Fibroblast of peridontal ligament (primary cell): ENCODE measurements at regions not wholly inside any gene's neighbourhood (a gene's known extent, or its start where the extent isn't known, plus 50 kb on each side); places are given as distances from the start of the nearest gene placed in this dataset.
"Not testable (repeated sequence)": the region's sequence is repeated elsewhere in the genome, so short reads cannot be mapped to it uniquely, and the experiment has no call there.

Experiments
- DNase-seq: peaks from one replicate; pipeline ENCODE4 v3.0.0-alpha.2; 2010; ENCODE audit errors: extremely low read depth

DNA sequence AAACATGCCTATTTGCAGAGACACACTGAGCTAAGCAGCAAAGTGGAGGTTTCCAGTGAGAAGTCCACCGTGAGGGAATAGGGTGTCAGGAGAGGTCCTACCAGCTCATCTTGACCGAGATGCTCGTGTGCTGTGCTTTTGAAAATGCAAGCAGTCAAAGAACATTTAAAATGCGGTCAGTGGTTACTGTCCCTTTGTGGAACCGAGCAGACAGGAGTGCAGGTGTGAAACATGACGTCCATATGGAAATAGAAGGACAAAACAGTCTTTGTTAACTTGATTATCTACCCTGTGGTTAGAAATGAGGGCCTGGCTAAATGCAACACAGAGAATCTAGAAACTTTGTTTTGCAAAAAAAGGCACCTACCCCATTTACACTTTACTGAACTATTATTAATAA is 473.3 kb downstream of the SPATA31A6 start:
- DNase-seq = not testable (repeated sequence)

DNA sequence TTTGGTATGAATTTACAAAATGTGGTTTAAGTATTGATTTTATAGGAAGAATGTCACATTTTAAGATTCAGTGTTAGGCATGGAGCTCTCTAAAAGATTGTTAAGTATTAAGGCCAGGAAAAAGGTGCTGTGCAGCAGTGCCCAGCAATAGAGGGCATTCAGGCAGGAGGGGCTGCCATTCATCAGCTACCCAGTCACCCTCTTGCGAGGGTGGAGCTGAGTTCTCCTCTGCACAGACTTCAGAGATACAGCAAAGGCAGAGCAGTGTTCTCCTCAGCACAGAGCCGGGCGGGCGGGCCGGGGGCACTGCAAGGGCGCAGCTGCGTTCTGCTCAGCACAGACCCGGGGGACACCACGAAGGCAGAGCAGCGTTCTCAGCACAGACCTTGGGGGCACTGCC is 474.0 kb downstream of the SPATA31A6 start:
- not testable (repeated sequence) for DNase-seq

DNA sequence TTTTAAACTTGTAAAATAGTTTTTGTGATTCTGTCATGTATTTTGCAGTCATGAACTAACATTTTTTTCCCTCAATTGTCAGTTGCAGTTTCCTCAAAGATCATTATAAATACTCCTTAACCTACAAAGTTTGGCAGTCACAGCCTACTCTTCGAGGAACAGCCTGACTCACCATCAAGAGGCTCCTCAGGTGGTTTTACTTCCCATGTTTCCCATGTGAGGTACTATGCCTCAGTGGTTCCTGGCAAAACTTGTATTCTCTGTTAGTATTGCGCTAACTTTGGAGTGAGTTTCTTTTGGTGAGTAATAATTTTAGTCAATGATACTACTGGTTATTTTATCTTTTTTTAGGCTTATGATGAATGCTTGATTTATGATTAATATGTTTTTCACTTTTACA is 513.7 kb downstream of the SPATA31A6 start:
- DNase-seq = not testable (repeated sequence)

DNA sequence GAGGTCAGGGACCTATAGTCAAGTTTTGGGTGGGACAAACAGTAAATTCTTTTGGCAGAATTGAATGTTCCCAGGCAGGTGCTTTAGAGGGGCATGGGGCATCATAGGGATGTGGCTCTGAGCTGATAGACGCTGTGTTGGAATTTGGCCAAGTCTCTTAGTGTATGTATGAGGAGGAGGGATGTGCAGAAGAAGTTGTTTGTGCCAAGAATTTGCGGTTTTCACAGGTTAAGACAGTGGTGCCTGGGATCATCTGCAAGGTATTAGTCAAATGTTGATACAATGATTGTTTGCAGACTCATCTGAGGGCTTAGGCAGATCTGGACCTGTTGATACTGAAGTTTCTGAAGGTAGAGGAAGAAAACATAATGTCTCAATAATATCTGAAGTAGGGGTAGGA is 519.4 kb downstream of the SPATA31A6 start:
- not testable (repeated sequence) for DNase-seq

DNA sequence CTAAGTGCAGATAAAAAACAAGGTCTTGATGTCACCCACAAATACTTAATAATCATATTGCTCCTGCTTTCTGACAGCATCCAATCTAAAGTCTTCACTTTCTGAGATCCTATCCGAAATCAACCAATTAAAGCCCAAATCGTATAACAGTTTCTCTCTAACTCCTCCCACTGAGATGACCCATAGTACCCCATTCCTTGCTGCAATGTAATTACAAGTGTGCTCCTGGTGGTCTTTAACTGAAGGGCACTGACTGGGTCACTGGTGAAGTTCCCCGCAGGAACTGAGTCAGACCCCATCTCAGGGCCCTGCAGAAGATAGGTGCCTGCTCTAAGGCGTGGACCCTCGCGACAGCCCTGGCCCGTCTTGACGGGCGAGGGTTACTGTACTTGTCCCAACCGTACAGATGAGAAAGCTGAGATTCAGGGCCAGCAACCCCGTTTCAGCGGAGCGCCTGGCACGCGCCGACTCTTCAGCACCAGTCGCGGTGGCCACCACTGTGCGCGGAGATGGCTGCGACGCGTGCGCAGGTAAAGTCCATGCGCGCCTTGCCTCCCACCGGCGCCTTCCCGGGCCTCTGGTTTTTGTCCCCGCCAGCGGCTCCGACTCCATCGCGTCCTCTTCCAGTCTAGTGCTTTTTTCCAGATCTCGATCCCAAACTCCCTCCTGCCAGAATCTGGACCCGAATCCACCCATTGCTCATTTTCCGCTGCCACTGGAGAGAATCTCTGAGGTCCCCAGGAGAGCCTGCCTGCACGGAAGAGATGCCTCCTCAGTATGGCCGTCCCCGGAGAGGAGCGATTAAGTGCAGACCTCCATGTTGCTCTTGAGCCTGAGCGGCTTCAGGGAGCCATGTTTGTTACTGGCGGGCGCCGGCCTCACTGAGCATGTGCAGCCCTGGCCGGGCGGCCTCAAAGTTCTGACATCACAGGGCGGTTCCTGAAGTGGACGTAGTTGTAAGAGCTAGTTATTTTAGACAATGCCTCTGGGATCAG is 541.7 kb downstream of the SPATA31A6 start:
- DNase-seq = not testable (repeated sequence)

DNA sequence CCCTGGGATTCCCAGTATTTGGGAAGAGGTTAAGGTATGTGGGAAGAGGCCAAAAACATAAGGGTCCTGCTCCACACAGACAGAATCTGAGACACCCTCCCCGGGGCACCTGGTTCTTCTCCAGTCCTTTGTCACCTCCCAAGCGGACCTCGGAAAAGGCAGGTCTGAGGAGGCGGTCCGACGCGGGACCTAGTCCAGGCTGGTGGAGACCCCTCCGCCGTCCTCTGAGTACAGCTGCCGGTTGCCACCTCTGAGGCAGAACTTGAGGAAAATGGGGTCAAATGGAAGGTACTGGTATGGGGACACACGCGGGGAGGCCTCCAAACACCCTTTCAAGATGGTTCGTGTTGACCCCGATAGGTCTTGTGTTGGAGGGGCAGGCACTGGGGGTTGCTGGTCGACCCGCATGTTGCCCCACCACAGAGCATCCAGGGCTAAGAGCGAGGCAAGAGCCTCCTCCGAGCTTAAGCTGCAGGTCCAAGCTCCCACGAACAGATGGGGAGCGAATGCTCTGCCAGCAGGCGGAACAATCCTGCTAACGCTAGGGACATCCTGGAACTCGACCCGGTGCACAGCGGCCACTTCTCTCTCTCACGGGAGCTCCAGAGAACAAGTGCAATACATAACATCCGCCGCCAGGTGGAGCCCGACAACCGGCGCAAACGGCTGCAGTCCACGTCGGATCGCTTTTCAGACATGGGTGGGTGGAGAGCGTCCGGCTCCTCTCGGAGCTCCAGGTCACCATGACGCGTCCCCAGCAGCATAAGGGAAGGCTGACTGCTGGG is 559.8 kb downstream of the SPATA31A6 start:
- peak; percentile 46 for DNase-seq

DNA sequence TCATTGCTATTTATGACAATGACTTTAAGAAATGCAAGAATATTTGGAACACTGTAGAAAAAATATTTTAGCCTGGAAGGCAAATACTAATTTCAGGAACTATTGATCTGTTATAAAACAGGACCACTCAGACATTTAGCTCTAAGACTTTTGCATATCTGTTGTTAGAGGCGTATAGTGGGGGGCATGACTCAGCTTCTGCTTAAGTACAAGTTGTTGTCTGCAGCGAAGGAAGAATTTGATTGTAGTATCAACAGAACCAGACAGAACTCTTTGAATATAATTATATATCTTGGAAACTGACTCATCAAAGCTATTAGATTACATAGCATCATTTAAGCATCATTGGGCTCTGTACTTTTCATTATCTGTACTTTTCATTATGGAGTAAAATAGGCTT is 573.8 kb downstream of the SPATA31A6 start:
- DNase-seq = not testable (repeated sequence)

DNA sequence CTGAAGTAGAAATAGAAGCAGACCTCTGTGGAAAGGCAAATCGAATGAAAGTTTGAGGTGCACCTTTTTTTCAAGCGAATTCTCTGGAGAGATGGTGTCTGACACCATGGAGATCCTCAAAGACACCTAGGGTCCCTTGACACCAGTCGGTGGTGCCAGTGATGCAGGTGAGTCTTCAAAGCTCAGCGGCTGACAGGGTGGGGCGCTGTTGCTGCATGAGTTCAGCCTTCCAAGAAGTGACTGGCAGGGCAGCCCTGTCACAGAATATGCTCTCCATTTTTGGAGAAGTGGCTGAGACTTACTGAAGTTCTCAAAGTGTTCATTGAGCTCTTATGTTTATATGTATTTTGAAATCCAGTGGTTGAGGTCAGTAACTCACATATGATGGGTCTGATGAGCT is 575.9 kb downstream of the SPATA31A6 start:
- not testable (repeated sequence) for DNase-seq

DNA sequence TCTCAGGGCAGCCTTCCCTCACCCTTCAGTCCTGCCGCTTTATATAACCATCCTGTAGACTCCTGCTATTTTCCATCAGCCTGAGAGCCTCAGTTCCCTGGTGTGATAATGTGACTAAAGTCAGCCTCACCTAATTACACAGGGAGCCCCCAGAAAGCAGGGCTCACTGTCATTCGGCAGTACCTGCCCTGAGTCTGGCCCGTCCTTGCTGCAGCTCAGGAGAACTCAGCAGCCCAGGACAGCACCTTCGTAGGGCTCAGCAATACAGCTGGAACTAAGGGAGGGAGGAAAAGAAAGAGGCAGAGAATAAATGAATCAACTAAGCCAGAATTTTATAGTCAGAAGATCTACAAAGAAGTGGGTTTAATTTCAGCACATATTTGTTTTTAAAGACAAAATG is 598.7 kb downstream of the SPATA31A6 start:
- DNase-seq = not testable (repeated sequence)

DNA sequence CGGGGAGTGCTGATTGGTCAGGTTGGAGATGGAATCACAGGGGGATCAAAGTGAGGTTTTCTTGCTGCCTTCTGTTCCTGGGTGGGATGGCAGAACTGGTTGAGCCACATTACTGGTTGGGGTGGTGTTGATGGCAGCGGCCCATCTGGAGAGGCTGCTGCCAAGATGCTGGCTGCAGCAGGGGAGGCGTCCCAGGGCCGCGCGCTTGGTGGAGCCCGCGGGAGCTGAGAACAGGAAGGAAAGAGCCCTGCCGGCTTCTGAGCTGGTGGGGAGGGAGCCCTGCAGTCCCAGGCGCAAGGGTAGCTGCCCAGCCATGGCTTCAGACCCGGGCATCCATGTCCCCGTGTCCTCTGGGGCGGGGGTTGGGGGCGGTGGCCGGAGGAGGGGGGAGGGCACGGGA is 609.3 kb downstream of the SPATA31A6 start:
- not testable (repeated sequence) for DNase-seq

DNA sequence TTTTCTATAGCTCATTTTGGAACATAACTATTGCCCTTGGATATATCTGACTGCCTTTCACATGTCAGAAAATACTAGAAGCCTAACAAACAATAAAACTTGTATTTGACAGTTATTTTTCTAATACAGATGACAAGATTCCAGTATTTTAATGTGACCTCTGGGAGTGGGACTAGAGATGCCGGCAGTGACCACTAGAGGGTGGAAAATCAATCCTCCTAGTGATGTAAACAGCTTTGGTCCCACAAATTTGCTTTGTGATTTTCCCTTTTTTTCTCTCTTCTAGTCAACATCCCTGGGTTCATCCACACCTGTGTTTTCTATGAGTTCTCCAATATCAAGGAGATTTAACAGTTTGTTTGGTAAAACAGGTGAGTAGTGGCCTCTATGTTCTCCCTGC is 615.1 kb downstream of the SPATA31A6 start:
- not testable (repeated sequence) for DNase-seq

DNA sequence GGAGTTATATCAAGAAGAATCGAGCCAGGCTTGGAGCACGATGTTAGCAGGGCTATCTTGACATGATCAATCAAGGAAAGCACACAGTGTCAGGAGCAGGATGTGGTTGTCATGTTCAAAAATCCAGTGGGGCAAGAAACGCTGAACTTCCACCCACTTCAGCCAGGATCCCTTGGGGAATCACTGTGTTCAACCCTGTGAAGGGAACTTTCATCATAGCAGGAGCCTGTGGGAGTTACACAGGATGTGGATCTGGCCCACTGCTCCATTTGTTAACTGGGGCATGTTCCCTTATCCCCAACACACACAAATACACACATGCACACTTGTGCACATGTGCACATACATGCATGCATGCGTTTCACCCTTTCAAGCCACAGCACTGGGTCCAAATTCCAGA is 619.3 kb downstream of the SPATA31A6 start:
- not testable (repeated sequence) for DNase-seq

DNA sequence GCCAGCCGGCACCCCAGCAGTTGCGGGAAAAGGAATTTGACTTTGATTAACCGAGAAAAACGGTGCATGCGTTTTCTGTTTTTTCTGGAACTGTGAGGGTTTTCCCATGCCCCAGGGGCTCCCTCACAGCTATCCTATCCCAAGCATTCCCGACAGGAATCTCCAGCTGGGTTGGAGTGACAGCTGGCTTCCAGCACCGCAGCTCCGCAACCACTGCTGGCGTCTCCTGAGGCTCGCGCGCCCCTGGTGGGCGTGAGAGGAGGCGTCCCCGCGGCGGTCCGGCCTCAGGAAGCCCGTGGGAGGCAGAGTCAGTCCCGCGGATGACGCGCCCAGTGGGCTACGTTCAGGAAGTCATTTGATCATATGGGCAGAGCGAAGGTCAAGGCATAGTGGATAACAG is 623.2 kb downstream of the SPATA31A6 start:
- DNase-seq = not testable (repeated sequence)

DNA sequence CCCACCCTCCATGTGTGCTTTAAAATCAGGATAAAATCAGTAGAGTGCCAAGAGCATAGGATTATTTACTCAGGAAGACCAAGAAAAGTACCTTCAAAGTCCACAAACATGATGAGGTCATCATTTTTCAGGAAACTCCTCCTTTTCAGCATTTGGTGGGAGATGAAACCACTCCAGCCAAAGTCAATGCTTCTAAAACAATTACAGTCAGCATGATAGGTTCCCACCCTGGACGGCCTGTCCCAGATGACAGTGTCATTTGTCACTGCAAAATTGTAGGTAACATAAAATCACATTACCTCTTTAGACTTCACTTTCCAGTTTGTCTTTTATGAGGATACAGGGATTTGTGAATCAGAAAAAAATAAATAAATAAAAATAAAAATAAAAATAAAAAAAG is 638.0 kb downstream of the SPATA31A6 start:
- not testable (repeated sequence) for DNase-seq

DNA sequence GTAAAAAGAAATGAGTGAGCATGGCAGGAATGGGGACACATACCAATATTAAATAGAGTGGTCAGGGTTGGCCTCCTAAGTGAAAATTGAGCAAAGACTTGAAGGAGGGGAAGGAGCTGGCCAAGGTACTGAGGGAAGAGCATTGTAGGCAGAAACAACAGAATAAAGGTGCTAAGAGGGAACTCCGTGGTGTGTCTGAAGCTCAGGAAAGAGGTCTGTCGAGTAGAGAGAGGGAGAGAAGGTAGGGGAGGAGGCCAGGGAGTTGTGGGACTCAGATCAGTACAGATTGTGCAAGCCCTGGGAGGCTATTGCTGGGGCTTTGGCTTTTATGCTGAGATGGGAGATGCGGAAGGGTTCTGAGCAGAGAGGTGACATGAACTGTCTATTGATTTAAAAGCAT is 664.7 kb downstream of the SPATA31A6 start:
- DNase-seq = not testable (repeated sequence)

DNA sequence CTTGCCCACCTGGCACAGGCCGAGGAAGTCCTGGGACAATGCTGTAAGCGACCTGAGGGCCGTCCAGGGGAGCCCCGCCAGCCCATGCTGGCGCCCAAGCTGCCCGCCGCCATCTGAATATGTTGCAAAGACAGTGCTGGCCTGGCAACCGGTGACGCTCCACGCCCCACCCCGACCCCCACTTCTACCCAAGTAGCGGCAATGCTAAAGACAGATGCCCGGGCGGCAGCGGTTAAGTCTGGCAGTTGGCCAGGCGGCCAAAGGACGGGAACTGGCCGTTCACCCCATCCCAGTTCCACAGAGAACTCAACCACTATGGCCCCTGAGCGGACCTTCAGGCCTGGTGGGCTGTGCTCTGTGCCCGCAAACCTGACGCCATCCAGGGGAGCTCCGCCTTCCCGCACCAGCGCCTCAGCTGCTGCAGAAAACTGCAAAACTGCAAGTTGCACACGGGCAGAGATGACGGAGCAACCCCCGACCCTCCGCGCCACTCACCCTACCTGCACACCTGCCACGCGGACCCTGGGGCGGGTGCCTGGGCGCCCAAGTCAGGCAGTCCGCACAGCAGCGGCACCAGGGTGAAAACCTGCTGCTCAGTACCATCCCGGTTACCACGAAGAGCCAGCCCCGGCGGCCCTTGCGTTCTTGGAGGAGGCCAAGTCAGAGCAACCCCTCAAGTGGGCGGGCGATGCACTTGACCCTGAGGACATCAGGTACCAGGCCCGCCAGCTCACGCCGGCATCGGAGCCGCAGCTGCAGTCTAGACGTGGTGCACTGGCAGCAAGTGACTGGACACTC is 667.6 kb downstream of the SPATA31A6 start:
- not testable (repeated sequence) for DNase-seq

DNA sequence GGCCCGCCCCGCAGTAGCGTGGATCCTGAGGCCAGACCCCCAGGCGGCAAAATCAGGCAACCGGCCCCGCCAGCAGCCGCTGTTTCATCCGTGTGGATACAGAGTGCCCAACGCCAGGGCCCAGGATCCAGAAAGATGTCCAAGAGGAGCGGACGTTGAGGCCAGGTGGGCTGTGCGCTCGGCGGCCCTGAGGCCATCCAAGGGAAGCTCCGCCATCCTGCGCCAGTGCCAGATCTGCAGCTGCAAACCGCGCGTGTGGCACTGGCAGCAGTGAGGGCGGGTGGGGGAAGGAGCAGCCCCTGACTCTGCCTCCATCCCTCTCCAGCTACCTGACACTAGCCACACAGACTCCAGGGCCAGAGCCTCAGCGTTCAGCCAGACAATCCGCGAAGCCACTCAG is 668.2 kb downstream of the SPATA31A6 start:
- DNase-seq = not testable (repeated sequence)

DNA sequence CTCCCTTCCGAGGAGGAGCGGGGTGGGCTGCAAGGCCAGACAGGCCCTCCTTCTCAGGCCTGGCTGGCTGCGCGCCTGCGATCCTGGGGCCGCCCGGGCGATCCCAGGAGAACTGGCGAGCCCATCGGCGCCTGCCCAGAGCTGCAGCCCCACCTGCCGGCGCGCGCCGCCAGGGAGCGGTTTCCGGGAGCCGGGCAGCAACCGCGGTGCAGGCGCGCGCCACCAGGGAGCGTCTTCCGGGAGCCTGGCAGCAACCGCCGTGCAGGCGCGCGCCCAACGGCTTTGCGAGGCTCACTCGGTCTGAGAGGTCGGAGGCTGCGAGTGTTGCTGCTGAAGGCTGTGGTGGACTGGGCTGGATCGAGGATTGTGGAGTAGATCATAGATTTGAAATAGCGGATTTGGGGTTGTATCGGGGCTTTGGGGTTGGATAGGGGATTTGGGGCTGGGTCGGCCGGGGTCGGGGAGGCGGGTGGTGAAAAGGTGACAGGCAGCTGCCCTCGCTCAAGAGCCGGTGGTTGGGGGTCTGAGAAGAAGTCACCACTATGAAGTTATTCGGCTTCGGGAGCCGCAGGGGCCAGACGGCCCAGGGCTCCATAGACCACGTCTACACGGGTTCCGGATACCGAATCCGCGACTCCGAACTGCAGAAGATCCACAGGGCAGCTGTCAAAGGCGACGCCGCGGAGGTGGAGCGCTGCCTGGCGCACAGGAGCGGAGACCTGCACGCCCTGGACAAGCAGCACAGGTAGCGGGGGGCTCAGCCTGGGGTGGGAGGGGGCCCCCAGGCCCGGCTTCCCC is 668.9 kb downstream of the SPATA31A6 start:
- DNase-seq = not testable (repeated sequence)

DNA sequence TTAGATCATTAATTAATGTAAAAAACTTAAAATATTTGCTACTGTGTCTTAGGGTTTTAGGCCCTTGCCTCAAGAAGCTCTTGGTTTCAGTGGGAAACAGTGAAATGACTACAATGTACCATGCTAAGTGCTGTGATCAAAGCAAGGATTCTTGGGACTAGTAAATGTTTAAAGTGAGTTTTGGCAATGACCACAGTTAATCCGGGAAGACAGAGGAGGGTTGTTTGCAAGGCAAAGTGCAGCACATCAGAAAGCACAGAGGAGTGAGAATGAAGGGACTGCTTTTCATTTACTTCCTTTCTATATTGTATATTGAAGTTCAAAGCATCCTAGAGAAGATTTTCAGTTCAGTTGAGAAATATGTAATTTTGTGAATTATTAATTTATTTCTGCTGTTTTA is 676.7 kb downstream of the SPATA31A6 start:
- DNase-seq = not testable (repeated sequence)

DNA sequence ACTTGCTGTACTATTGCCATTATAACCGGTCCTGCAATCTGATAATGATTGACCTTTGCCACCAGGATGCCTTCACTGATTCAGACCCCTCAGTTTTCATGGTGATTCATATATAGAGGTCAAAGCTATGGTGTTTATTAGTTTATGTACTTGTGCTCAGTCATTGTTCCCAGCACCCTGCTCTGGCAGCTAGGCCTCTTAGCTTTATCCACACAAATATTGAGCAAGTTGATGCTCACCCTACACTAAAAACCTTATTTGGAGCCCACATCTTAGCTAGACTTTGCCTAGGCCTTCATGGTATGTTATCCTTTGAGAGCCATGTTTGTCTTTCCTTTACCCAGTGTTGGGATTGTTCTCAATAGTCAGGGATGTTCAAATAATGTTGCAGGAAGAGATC is 679.0 kb downstream of the SPATA31A6 start:
- DNase-seq = not testable (repeated sequence)
